ENCODE measurements at regions not wholly inside any gene's neighbourhood (a gene's known extent, or its start where the extent isn't known, plus 50 kb on each side); places are given as distances from the start of the nearest gene placed in this dataset.

DNA sequence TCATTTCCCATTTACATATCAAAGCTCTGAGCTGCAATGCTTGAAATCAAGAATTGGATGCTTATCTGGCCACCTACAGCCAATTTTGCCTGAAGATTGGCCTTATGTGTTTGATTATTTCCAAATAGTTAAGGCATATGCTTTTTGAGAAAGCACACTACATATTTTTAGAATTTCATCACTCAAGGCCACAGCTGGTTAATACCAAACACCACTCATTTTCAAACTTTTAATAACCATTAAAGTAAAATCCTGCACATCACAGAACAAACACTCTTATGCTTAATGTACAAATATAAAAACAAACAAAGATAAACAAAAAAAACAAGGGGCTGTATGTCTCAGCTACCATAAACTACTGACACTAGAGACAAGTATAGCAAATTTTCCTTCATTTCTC lies 96.9 kb upstream of the HMGCLL1 start (continued):
- TF ChIP-seq ZNF138 (tag by site-specific recombination; IDR thresholded peaks at IDR 0.05; ENCODE audit: borderline replicate concordance) (no peak), ZNF341 (tag by site-specific recombination; IDR thresholded peaks at IDR 0.05; ENCODE audit: low read depth) (no peak), ZNF610 (tag by site-specific recombination; IDR thresholded peaks at IDR 0.05; ENCODE audit: borderline replicate concordance) (no peak), BCL11B (tag by site-specific recombination; IDR thresholded peaks at IDR 0.05; ENCODE audit: low read depth) (no peak), MYNN (tag by site-specific recombination; IDR thresholded peaks at IDR 0.05; ENCODE audit: borderline replicate concordance) (no peak), SETDB1 (IDR thresholded peaks at IDR 0.05; ENCODE audit: insufficient read length, low read length) (no peak)
- TF ChIP-seq, protein P1, sequence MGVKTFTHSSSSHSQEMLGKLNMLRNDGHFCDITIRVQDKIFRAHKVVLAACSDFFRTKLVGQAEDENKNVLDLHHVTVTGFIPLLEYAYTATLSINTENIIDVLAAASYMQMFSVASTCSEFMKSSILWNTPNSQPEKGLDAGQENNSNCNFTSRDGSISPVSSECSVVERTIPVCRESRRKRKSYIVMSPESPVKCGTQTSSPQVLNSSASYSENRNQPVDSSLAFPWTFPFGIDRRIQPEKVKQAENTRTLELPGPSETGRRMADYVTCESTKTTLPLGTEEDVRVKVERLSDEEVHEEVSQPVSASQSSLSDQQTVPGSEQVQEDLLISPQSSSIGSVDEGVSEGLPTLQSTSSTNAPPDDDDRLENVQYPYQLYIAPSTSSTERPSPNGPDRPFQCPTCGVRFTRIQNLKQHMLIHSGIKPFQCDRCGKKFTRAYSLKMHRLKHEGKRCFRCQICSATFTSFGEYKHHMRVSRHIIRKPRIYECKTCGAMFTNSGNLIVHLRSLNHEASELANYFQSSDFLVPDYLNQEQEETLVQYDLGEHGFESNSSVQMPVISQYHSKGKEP (tag by site-specific recombination; IDR thresholded peaks at IDR 0.05), result no peak

DNA sequence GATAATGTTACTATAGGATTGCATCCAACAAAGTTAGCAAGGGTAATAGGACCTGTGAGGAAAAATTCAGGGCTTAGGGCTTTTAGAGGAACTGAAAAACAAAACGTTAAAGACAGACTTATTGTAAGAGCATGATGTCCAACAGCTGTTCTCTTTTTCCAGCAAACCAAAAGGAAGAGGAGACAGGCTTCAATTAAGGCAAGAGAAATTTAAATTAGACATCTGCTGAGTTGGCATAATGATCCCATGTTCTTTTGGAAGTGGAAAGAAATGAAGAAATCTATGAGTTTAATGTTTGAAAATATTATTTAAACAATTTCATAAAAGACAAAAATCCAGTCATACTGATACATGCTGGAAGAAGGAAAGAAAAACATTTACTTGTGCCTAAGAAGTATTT lies 95.7 kb upstream of the HMGCLL1 start:
- H3K36me3 ChIP-seq (ENCODE audit: control insufficient read depth in 2 of 2, insufficient read depth in 1 of 2, low read length in 2 of 2), result no peaks in the 10 kb centered on the region
- H3K9me3 ChIP-seq (ENCODE audit: control insufficient read depth, insufficient read depth, low read depth, low read length), result no peaks in the 10 kb centered on the region
- ChIA-PET CTCF (no interaction called here), POLR2A (no interaction called here)
- H3K4me3 ChIP-seq (ENCODE audit: low read depth, low read length), result no peak overlapping the region
- TF ChIP-seq ZNF175 (tag by site-specific recombination; IDR thresholded peaks at IDR 0.05) (no peak), ZNF768 (tag by site-specific recombination; IDR thresholded peaks at IDR 0.05) (no peak), HOXA7 (CRISPR knock-in tag; IDR thresholded peaks at IDR 0.05; ENCODE audit: borderline replicate concordance) (no peak)
- TF ChIP-seq, protein P2, sequence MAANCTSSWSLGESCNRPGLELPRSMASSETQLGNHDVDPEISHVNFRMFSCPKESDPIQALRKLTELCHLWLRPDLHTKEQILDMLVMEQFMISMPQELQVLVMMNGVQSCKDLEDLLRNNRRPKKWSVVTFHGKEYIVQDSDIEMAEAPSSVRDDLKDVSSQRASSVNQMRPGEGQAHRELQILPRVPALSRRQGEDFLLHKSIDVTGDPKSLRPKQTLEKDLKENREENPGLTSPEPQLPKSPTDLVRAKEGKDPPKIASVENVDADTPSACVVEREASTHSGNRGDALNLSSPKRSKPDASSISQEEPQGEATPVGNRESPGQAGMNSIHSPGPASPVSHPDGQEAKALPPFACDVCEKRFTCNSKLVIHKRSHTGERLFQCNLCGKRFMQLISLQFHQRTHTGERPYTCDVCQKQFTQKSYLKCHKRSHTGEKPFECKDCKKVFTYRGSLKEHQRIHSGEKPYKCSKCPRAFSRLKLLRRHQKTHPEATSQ (tag by site-specific recombination; IDR thresholded peaks at IDR 0.05), result no peak
- peaks cover 6% of the 10 kb centered on the region; the same call in 1 of the 2 replicates for H3K4me1 ChIP-seq (ENCODE audit: control insufficient read depth, insufficient read depth, low read length)
- H3K27ac ChIP-seq (ENCODE audit: extremely low read depth, low read depth, low read length), result no peak overlapping the region

DNA sequence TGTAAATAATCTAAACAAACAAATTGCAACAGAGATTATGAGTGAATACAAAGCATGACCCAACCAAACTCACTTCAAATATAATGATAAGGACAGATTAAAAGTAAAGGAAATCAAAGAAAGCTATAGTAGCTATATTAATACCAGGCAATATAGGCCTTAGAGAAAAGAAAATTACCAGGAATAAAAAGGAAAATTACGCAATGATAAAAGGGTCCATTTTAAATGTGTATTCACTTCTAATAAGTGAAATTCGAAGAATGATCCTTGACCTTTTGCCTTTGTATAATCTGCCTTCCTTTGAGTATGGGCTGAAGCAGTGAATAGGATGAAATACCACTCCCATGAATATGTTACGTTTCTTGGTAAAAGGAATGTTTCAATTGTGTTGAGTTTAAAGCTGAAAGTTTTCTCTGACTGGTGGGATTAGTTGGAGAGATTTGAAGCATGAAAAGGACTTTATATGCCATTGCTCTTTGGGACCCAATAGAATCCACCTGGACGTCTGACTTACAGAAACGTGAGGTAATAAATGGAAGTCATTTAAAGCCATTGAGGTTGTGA lies 91.9 kb upstream of the HMGCLL1 start:
- H3K4me1 ChIP-seq (ENCODE audit: control insufficient read depth, insufficient read depth, low read length), result no peaks in the 10 kb centered on the region
- no peaks in the 10 kb centered on the region for H3K36me3 ChIP-seq (ENCODE audit: control insufficient read depth in 2 of 2, insufficient read depth in 1 of 2, low read length in 2 of 2)
- no peaks in the 10 kb centered on the region for H3K9me3 ChIP-seq (ENCODE audit: control insufficient read depth, insufficient read depth, low read depth, low read length)
- ChIA-PET CTCF (no interaction called here), POLR2A (interaction anchor here (0.6 kb wide), 1 partner anchor 9 kb away, joined by 4 read pairs; no protein-coding TSS in a partner anchor)
- no peak for TF ChIP-seq ZBTB17 (tag by site-specific recombination; IDR thresholded peaks at IDR 0.05)
- TF ChIP-seq ZNF585B (tag by site-specific recombination; IDR thresholded peaks at IDR 0.05), result no peak
- no peak for TF ChIP-seq ZNF843 (tag by site-specific recombination; IDR thresholded peaks at IDR 0.05)
- TF ChIP-seq ZNF521 (tag by site-specific recombination; IDR thresholded peaks at IDR 0.05), result no peak
- TF ChIP-seq ZNF560 (tag by site-specific recombination; IDR thresholded peaks at IDR 0.05; ENCODE audit: borderline replicate concordance), result no peak
- no peak for TF ChIP-seq KLF16 (tag by site-specific recombination; IDR thresholded peaks at IDR 0.05)
- no peak for TF ChIP-seq ZNF155 (tag by site-specific recombination; IDR thresholded peaks at IDR 0.05)
- TF ChIP-seq ZNF639 (tag by site-specific recombination; IDR thresholded peaks at IDR 0.05), result no peak
- no peak overlapping the region for H3K27ac ChIP-seq (ENCODE audit: extremely low read depth, low read depth, low read length)
- no peak overlapping the region for H3K4me3 ChIP-seq (ENCODE audit: low read depth, low read length)

Measured in HEK293 (cell line).